ENCODE measurements at regions not wholly inside any gene's neighbourhood (a gene's known extent, or its start where the extent isn't known, plus 50 kb on each side); places are given as distances from the start of the nearest gene placed in this dataset.

- TF ChIP-seq TCF12 (IDR thresholded peaks at IDR 0.05; ENCODE audit: low read depth) (no peak), YY1 (IDR thresholded peaks at IDR 0.05; ENCODE audit: low read depth) (no peak), CREB1 (IDR thresholded peaks at IDR 0.05; ENCODE audit: low read depth) (no peak)
- TF ChIP-seq, protein P1, sequence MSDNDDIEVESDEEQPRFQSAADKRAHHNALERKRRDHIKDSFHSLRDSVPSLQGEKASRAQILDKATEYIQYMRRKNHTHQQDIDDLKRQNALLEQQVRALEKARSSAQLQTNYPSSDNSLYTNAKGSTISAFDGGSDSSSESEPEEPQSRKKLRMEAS (IDR thresholded peaks at IDR 0.05) = no peak
Measured at GRCh38 chr2:139354518-139354917, 574.3 kb upstream of the NXPH2 start.

Data from Ishikawa (cell line).